WTC11 (cell line): ENCODE measurements at regions not wholly inside any gene's neighbourhood (a gene's known extent, or its start where the extent isn't known, plus 50 kb on each side); places are given as distances from the start of the nearest gene placed in this dataset.

Source experiments
- ATAC-seq: fragments of 200-7000 bp; cut with Tn5 transposase; 2 replicates; pipeline ENCODE4 v1.10.0; 2021; ENCODE audit warnings: mild to moderate bottlenecking, moderate library complexity
- CTCF ChIA-PET: fragments of 300-600 bp; sonication (Branson Sonifier 250); formaldehyde crosslinking; loops from one replicate; lab custom pipeline; 2021; ENCODE audit warnings: antibody characterized with exemption; lab: Charles Lee
- POLR2A ChIA-PET: fragments of 350-600 bp; sonication (Branson Sonifier 250); formaldehyde crosslinking; loops from one replicate; lab custom pipeline; 2021; ENCODE audit warnings: antibody characterized with exemption; lab: Charles Lee
- DNase-seq: peaks from one replicate; pipeline ENCODE4 v3.0.0; 2021; ENCODE audit warnings: low spot score
- H3K27ac Mint-ChIP-seq: 2 replicates; pipeline ENCODE4 v1.8.0; 2021; ENCODE audit warnings: mixed read lengths
- H3K27me3 Mint-ChIP-seq: 2 replicates; pipeline ENCODE4 v1.8.0; 2021; ENCODE audit warnings: low read depth, mild to moderate bottlenecking, moderate library complexity, mixed read lengths
- H3K36me3 Mint-ChIP-seq: 2 replicates; pipeline ENCODE4 v1.8.0; 2021; ENCODE audit warnings: mixed read lengths
- H3K4me1 Mint-ChIP-seq: 2 replicates; pipeline ENCODE4 v1.8.0; 2022; ENCODE audit warnings: mixed read lengths
- H3K4me3 Mint-ChIP-seq: 2 replicates; pipeline ENCODE4 v1.8.0; 2021; ENCODE audit warnings: mild to moderate bottlenecking, moderate library complexity, mixed read lengths
- H3K9me3 Mint-ChIP-seq: 2 replicates; pipeline ENCODE4 v1.8.0; 2021; ENCODE audit warnings: mixed read lengths
- ATF1 ChIP-seq: sonication (generic); formaldehyde crosslinking; IDR thresholded peaks from 2 replicates; pipeline ENCODE4 v1.8.1; 2023; ENCODE audit warnings: mild to moderate bottlenecking, moderate library complexity, missing genetic modification reagents
- ATF3 ChIP-seq: sonication (generic); formaldehyde crosslinking; conservative IDR thresholded peaks from 2 replicates; pipeline ENCODE4 v1.8.1; 2022; ENCODE audit warnings: mild to moderate bottlenecking, missing genetic modification reagents
- E2F4 ChIP-seq: sonication (generic); formaldehyde crosslinking; IDR thresholded peaks from 2 replicates; pipeline ENCODE4 v1.8.1; 2022; ENCODE audit warnings: low read depth, mild to moderate bottlenecking, moderate library complexity, missing genetic modification reagents, borderline replicate concordance
- E2F5 ChIP-seq: sonication (generic); formaldehyde crosslinking; IDR thresholded peaks from 2 replicates; pipeline ENCODE4 v1.8.1; 2022; ENCODE audit warnings: mild to moderate bottlenecking, moderate library complexity, missing genetic modification reagents
- EMX1 ChIP-seq: fragments of 250-450 bp; sonication (Bioruptor Pico); IDR thresholded peaks from 2 replicates; pipeline ENCODE4 v1.8.0; 2021; ENCODE audit warnings: mild to moderate bottlenecking
- ERG ChIP-seq: fragments of 250-450 bp; sonication (Bioruptor Pico); IDR thresholded peaks from 2 replicates; pipeline ENCODE4 v1.8.0; 2021; ENCODE audit warnings: mild to moderate bottlenecking
- ETV6 ChIP-seq: sonication (generic); formaldehyde crosslinking; IDR thresholded peaks from 2 replicates; pipeline ENCODE4 v1.8.1; 2022; ENCODE audit warnings: mild to moderate bottlenecking, missing genetic modification reagents
- FOXJ3 ChIP-seq: sonication (generic); formaldehyde crosslinking; IDR thresholded peaks from 2 replicates; pipeline ENCODE4 v1.9.0; 2021; ENCODE audit warnings: missing genetic modification reagents, mild to moderate bottlenecking, borderline replicate concordance
- GRHL2 ChIP-seq: fragments of 250-450 bp; sonication (Bioruptor Pico); IDR thresholded peaks from 2 replicates; pipeline ENCODE4 v1.8.0; 2022; ENCODE audit warnings: mild to moderate bottlenecking, moderate library complexity; ENCODE audit not compliant: insufficient replicate concordance, severe bottlenecking
- GTF2I ChIP-seq: fragments of 250-450 bp; sonication (Bioruptor Pico); conservative IDR thresholded peaks from 2 replicates; pipeline ENCODE4 v1.4.0; 2021; ENCODE audit warnings: mild to moderate bottlenecking
- HMGXB4 ChIP-seq: sonication (generic); formaldehyde crosslinking; IDR thresholded peaks from 2 replicates; pipeline ENCODE4 v1.8.1; 2023; ENCODE audit warnings: mild to moderate bottlenecking, moderate library complexity, missing genetic modification reagents
- NFE2L1 ChIP-seq: sonication (generic); formaldehyde crosslinking; IDR thresholded peaks from 2 replicates; pipeline ENCODE4 v1.8.1; 2023; ENCODE audit warnings: missing genetic modification reagents
- NFYB ChIP-seq: sonication (generic); formaldehyde crosslinking; conservative IDR thresholded peaks from 2 replicates; pipeline ENCODE4 v1.8.0; 2022; ENCODE audit warnings: low read depth, missing genetic modification reagents
- NR1H2 ChIP-seq: sonication (generic); formaldehyde crosslinking; IDR thresholded peaks from 2 replicates; pipeline ENCODE4 v1.9.0; 2021; ENCODE audit warnings: mild to moderate bottlenecking, moderate library complexity, missing genetic modification reagents
- OVOL2 ChIP-seq: fragments of 250-450 bp; sonication (Bioruptor Pico); IDR thresholded peaks from 2 replicates; pipeline ENCODE4 v1.9.0; 2021; ENCODE audit warnings: mild to moderate bottlenecking, borderline replicate concordance
- SMAD3 ChIP-seq: sonication (generic); formaldehyde crosslinking; IDR thresholded peaks from 2 replicates; pipeline ENCODE4 v1.8.0; 2022; ENCODE audit warnings: missing genetic modification reagents, mild to moderate bottlenecking, borderline replicate concordance
- SP1 ChIP-seq: sonication (generic); formaldehyde crosslinking; conservative IDR thresholded peaks from 2 replicates; pipeline ENCODE4 v1.8.1; 2022; ENCODE audit warnings: missing genetic modification reagents
- TEAD1 ChIP-seq: sonication (generic); formaldehyde crosslinking; IDR thresholded peaks from 2 replicates; pipeline ENCODE4 v1.8.0; 2022; ENCODE audit warnings: mild to moderate bottlenecking, missing genetic modification reagents
- TEAD4 ChIP-seq: sonication (generic); formaldehyde crosslinking; IDR thresholded peaks from 2 replicates; pipeline ENCODE4 v1.8.0; 2022; ENCODE audit warnings: mild to moderate bottlenecking, missing genetic modification reagents
- TP53 ChIP-seq: sonication (generic); formaldehyde crosslinking; IDR thresholded peaks from 2 replicates; pipeline ENCODE4 v1.8.1; 2023; ENCODE audit warnings: mild to moderate bottlenecking, missing genetic modification reagents
- ZNF232 ChIP-seq: sonication (generic); formaldehyde crosslinking; IDR thresholded peaks from 2 replicates; pipeline ENCODE4 v1.8.0; 2022; ENCODE audit warnings: mild to moderate bottlenecking, missing genetic modification reagents
- ZNF281 ChIP-seq: sonication (generic); formaldehyde crosslinking; IDR thresholded peaks from 2 replicates; pipeline ENCODE4 v1.8.0; 2023; ENCODE audit warnings: mild to moderate bottlenecking, missing genetic modification reagents
- ZNF423 ChIP-seq: fragments of 250-450 bp; sonication (Bioruptor Pico); IDR thresholded peaks from 2 replicates; pipeline ENCODE4 v2.1.2; 2022; ENCODE audit warnings: mild to moderate bottlenecking, moderate library complexity
- TF ChIP-seq, protein P1 (sequence below): sonication (generic); formaldehyde crosslinking; IDR thresholded peaks from 2 replicates; pipeline ENCODE4 v1.8.0; 2022; ENCODE audit warnings: mild to moderate bottlenecking, missing genetic modification reagents
- TF ChIP-seq, protein P2 (sequence below): sonication (generic); formaldehyde crosslinking; IDR thresholded peaks from 2 replicates; pipeline ENCODE4 v1.8.1; 2022; ENCODE audit warnings: mild to moderate bottlenecking, missing genetic modification reagents, moderate library complexity, borderline replicate concordance

GRCh38 chr11:97722721-97723120, 1298.0 kb upstream of the CNTN5 start:
- peaks cover 12% of the 10 kb centered on the region for H3K9me3 Mint-ChIP-seq
- POLR2A ChIA-PET: interaction anchor here (0.6 kb wide), 1 partner anchor 884 kb away, joined by 3 read pairs; no protein-coding TSS in a partner anchor
- no peaks in the 10 kb centered on the region for H3K36me3 Mint-ChIP-seq

More at GRCh38 chr11:97722721-97723120, 1298.0 kb upstream of the CNTN5 start:
- H3K27ac Mint-ChIP-seq: peak overlapping the region; percentile 20; the same call in 1 of the 2 replicates
- H3K27me3 Mint-ChIP-seq: no peaks in the 10 kb centered on the region; the same call in 1 of the 2 replicates
- peaks cover 35% of the 10 kb centered on the region for H3K4me1 Mint-ChIP-seq
- peak; percentile 93 for ATAC-seq
- no peak for TF ChIP-seq EMX1
- no peak for TF ChIP-seq SMAD3 (CRISPR knock-in tag)
- TF ChIP-seq ATF1 (CRISPR knock-in tag): no peak
- TF ChIP-seq NFYB (CRISPR knock-in tag): no peak
- TF ChIP-seq HMGXB4 (CRISPR knock-in tag): no peak
- TF ChIP-seq, protein P1, sequence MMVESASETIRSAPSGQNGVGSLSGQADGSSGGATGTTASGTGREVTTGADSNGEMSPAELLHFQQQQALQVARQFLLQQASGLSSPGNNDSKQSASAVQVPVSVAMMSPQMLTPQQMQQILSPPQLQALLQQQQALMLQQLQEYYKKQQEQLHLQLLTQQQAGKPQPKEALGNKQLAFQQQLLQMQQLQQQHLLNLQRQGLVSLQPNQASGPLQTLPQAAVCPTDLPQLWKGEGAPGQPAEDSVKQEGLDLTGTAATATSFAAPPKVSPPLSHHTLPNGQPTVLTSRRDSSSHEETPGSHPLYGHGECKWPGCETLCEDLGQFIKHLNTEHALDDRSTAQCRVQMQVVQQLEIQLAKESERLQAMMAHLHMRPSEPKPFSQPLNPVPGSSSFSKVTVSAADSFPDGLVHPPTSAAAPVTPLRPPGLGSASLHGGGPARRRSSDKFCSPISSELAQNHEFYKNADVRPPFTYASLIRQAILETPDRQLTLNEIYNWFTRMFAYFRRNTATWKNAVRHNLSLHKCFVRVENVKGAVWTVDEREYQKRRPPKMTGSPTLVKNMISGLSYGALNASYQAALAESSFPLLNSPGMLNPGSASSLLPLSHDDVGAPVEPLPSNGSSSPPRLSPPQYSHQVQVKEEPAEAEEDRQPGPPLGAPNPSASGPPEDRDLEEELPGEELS (CRISPR knock-in tag): peak; percentile 56; the same call in 1 of the 2 replicates
- TF ChIP-seq, protein P2, sequence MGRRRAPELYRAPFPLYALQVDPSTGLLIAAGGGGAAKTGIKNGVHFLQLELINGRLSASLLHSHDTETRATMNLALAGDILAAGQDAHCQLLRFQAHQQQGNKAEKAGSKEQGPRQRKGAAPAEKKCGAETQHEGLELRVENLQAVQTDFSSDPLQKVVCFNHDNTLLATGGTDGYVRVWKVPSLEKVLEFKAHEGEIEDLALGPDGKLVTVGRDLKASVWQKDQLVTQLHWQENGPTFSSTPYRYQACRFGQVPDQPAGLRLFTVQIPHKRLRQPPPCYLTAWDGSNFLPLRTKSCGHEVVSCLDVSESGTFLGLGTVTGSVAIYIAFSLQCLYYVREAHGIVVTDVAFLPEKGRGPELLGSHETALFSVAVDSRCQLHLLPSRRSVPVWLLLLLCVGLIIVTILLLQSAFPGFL (CRISPR knock-in tag): no peak
- peak; percentile 50; the same call in 1 of the 2 replicates for TF ChIP-seq ETV6
- peak; percentile 73; the same call in 1 of the 2 replicates for TF ChIP-seq TEAD4 (CRISPR knock-in tag)
- TF ChIP-seq GRHL2 (CRISPR knock-in tag): no peak
- TF ChIP-seq ERG (CRISPR knock-in tag): no peak
- TF ChIP-seq ZNF423 (CRISPR knock-in tag): peak; percentile 77
- TF ChIP-seq ZNF232: no peak
- TF ChIP-seq NFE2L1 (CRISPR knock-in tag): no peak
- TF ChIP-seq FOXJ3: no peak
- no peak for TF ChIP-seq E2F4
- TF ChIP-seq TEAD1: peak; percentile 89; the same call in 1 of the 2 replicates
- no peak for TF ChIP-seq E2F5
- no peak for TF ChIP-seq ATF3 (CRISPR knock-in tag)
- 0 out of 2 replicates have a peak, but pooled peaks have one; percentile 37 for TF ChIP-seq SP1
- no peak for TF ChIP-seq NR1H2
- TF ChIP-seq OVOL2 (CRISPR knock-in tag): no peak
- TF ChIP-seq GTF2I: no peak
- TF ChIP-seq TP53 (CRISPR knock-in tag): no peak
- no peak for TF ChIP-seq ZNF281 (CRISPR knock-in tag)
- TF ChIP-seq, all 79 proteins: peak for 6
- peak; percentile 18 for DNase-seq
- CTCF ChIA-PET: interaction anchor here (1.4 kb wide), 1 partner anchor 112 kb away, joined by 3 read pairs; no protein-coding TSS in a partner anchor
- H3K4me3 Mint-ChIP-seq: no peak overlapping the region
